ENCODE measurements at regions not wholly inside any gene's neighbourhood (a gene's known extent, or its start where the extent isn't known, plus 50 kb on each side); places are given as distances from the start of the nearest gene placed in this dataset.

- Histone ChIP-seq H2AFZ (ENCODE audit: low read depth, low read length, poor library complexity, severe bottlenecking) (no peak overlapping the region), H3K4me1 (ENCODE audit: control insufficient read depth in 1 of 2, insufficient read depth in 2 of 2, low read length in 2 of 2) (peaks cover 0 to 6% of the 10 kb centered on the region in 2 experiments; a peak in 2 of 4 replicates), H3K79me2 (ENCODE audit: insufficient read depth, low read length) (no peaks in the 10 kb centered on the region), H4K20me1 (ENCODE audit: insufficient read depth) (no peaks in the 10 kb centered on the region), H3K4me2 (ENCODE audit: low read length) (no peak overlapping the region), H3K27me3 (ENCODE audit: insufficient read depth, low read length) (no peaks in the 10 kb centered on the region), H3K4me3 (replicated peaks in 1 of 2; ENCODE audit: low read depth in 1 of 2, low read length in 2 of 2) (no peak overlapping the region), H3K9ac (ENCODE audit: low read length) (no peak overlapping the region), H3K27ac (ENCODE audit: low read depth, low read length) (no peak overlapping the region), H3K36me3 (ENCODE audit: control insufficient read depth in 1 of 2, insufficient read depth in 2 of 2, low read length in 2 of 2) (no peaks in the 10 kb centered on the region; a peak in 1 of 4 replicates), H3K9me2 (ENCODE audit: insufficient read depth) (no peaks in the 10 kb centered on the region), H3K9me3 (ENCODE audit: control insufficient read depth in 1 of 2, insufficient read depth in 1 of 2, low read depth in 1 of 2, low read length in 2 of 2) (peaks cover 0 to 3% of the 10 kb centered on the region in 2 experiments; a peak in 1 of 4 replicates)
- TF ChIP-seq CTCF (IDR thresholded peaks at IDR 0.05 in 2 of 3, conservative IDR thresholded peaks at IDR 0.05 in 1 of 3; ENCODE audit: borderline replicate concordance in 1 of 3, insufficient read depth in 1 of 3, low read depth in 2 of 3, low read length in 2 of 3) (no peak), SRF (IDR thresholded peaks at IDR 0.05; ENCODE audit: low read depth) (no peak), RAD21 (IDR thresholded peaks at IDR 0.05; ENCODE audit: low read depth) (no peak), JUND (IDR thresholded peaks at IDR 0.05) (no peak), POLR2A (IDR thresholded peaks at IDR 0.05; ENCODE audit: borderline replicate concordance, extremely low read depth, insufficient read depth, insufficient read length) (no peak), SIN3A (IDR thresholded peaks at IDR 0.05; ENCODE audit: low read depth) (no peak), MAX (IDR thresholded peaks at IDR 0.05) (no peak), FOSL1 (IDR thresholded peaks at IDR 0.05; ENCODE audit: low read depth) (no peak), CEBPB (IDR thresholded peaks at IDR 0.05; ENCODE audit: low read depth) (no peak), REST (IDR thresholded peaks at IDR 0.05; ENCODE audit: low read depth) (no peak), EZH2 (IDR thresholded peaks at IDR 0.05) (no peak), EZH2phosphoT487 (IDR thresholded peaks at IDR 0.05; ENCODE audit: borderline replicate concordance) (no peak), ZBTB33 (IDR thresholded peaks at IDR 0.05; ENCODE audit: extremely low read depth, insufficient replicate concordance, low read length) (no peak), ELF1 (IDR thresholded peaks at IDR 0.05; ENCODE audit: borderline replicate concordance, low read depth) (no peak), POLR2AphosphoS5 (IDR thresholded peaks at IDR 0.05; ENCODE audit: low read depth, low read length) (no peak), TCF7L2 (IDR thresholded peaks at IDR 0.05; ENCODE audit: borderline replicate concordance, extremely low read depth, insufficient read depth, insufficient read length) (no peak), EGR1 (IDR thresholded peaks at IDR 0.05; ENCODE audit: low read depth) (no peak), ATF3 (IDR thresholded peaks at IDR 0.05) (no peak)
- DNase-seq (ENCODE audit: low read depth, low spot score) (no peak), ATAC-seq (no peak)
- POLR2A ChIA-PET, result no interaction called here
- no TSS peak for BruUV-seq (replicated peaks)
- CTCF ChIA-PET, result no interaction called here
- RAD21 ChIA-PET (ENCODE audit: low non-redundant PET in 1 of 2, low total read pairs in 2 of 2, uncharacterized antibody in 2 of 2, unreplicated experiment in 2 of 2), result no interaction called here
- intact Hi-C loops (cut with micrococcal nuclease), result no loop called here
Observed at GRCh38 chr9:107850653-107851052, 361.1 kb upstream of the KLF4 start.

All from HCT116 (cell line).